ENCODE measurements at regions not wholly inside any gene's neighbourhood (a gene's known extent, or its start where the extent isn't known, plus 50 kb on each side); places are given as distances from the start of the nearest gene placed in this dataset.
"Not testable (repeated sequence)": the region's sequence is repeated elsewhere in the genome, so short reads cannot be mapped to it uniquely, and the experiment has no call there.

DNA sequence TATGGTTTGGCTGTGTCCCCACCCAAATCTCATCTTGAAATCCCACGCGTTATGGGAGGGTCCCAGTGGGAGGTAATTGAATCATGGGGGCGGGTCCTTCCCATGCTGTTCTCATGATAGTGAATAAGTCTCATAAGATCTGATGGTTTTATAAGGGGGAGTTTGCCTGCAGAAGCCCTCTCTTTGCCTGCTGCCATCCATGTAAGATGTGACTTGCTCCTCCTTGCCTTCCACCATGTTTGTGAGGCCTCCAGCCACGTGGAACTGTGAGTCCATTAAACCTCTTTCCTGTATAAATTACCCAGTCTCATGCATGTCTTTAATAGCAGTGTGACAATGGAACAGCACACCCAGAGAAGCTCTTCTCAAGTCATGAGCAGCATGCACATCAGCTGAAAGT is 119.1 kb upstream of the CARD11 start:
- DNase-seq = not testable (repeated sequence)

DNA sequence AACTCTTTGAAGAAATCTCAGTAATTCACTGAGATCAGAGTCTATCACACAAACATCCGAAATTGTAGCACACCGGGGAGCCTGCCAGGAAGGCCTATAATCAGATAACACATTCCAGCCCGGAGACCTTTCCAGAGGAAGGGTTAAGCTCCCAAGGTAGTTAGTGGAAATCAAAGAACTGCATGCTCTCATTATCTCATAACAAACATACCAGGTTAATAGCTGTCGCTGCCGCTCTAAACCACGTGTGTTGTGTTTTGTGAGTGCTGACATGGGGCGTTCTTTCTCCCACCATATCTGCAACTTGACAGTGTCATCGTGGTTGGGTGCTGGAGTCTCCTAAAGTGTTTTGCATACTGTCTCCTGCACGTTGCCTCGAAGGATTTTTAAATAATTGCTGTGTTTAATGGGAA is 120.7 kb upstream of the CARD11 start:
- DNase-seq = no peak

GRCh38 chr7:3165681-3166580 is 122.3 kb upstream of the CARD11 start:
- no peak for DNase-seq

- DNase-seq = no peak
Observed at GRCh38 chr7:3167551-3167950, 123.9 kb upstream of the CARD11 start.

DNA sequence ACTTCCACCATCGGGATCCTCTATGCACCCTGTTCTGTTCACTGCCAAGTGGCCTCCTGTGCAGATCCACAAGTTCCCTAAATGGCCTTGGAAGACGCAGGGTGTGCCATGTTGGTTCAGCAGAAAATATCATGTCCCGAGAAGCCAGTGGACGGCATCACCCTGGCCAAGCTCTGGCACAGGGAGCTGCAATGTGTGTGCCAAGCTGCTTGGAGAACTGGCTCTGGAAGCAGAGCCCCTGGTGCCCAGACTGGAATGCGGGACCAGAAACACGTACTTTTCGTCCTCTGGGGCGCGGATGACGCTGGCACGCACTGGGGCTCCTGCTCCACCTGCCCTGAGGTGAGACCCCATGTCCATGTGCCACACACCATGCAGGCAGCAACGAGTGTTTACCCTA is 124.7 kb upstream of the CARD11 start:
- no peak for DNase-seq

- no peak for DNase-seq
Observed at GRCh38 chr7:3168869-3169268, 125.2 kb upstream of the CARD11 start.

DNA sequence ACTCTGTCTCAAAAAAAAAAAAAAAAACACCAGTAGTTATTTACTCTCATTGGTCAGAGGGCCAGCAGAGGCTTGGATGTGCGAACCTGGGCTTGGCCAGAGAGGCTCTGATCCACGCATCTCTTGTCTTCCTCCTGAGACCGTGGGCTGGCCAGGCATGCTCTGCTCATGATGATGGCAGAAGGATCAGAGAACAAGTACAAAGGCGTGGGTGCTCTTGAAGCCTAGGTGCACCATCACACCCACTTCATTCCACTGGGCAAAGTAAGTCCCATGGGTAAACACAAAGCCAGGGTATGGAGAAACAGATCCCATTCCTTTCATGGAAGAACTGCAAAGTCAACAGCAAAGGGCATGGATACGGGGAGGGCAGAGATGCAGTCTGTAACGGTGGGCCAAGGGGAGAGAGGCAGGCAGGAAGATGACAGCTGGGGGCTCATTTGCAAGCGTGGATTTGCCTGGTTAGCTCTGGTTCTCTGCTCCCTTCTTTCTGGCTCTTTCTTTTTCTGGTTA is 128.2 kb upstream of the SDK1 start:
- DNase-seq = no peak

DNA sequence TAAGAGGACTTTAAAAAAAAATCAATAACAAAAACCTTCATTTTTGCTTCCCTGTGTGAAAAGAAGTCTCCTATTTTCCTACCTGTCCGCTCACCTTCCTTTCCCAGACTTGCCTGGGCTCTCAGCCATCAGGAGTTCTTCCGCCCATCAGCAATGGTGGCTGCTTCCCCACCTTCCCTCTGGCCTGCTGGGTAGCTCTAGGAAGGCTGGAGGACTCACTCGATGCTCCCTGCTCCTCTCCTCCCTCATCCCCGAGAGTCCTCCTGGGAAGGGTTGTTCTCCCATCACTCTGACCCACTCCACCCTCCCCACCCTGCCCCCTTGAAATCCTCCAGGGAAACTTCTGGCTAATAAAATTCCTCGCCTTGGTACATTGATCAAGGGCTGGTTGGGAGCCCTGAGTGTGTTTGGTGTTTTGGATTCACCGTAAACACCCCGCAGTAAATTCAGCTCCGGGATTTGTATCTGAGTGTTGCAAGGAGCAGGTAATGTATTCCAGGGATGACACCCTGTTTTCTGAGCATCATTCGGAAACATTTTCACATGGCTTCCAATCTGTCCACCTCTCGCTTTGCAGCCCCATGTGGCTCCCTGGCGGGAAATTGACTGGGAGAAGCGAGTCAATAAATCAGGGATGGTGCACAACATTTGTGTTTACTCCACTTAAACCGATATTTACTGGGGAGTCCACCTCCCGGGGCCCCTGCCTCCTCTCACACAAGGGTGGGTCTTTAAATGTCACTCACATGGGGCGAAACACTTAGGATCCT is 126.4 kb upstream of the SDK1 start:
- DNase-seq = no peak

GRCh38 chr7:3175285-3175902 is 125.7 kb upstream of the SDK1 start:
- DNase-seq = no peak

GRCh38 chr7:3176112-3177000 is 124.7 kb upstream of the SDK1 start:
- no peak for DNase-seq

- no peak for DNase-seq
Observed at GRCh38 chr7:3177271-3177670, 123.8 kb upstream of the SDK1 start.

DNA sequence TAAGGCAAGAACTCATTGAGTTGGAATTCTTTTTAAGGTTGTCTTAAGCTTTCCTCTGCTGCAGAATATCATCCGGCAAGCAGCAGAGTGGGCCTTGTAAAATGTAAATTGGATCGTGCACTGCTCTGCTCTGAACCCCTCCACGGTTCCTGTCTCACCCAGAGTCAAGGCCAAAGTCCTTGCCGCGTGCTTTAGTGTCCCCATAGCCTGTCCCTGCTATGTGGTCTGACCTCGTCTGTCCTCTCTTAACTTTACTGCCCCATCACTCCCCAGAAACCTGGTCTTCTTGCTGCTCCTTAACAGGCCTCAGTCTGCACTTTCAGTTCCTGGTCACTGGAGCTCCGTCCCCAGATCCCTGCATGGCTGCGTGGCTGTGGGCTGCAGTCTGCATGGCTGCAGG is 121.6 kb upstream of the SDK1 start:
- no peak for DNase-seq

DNA sequence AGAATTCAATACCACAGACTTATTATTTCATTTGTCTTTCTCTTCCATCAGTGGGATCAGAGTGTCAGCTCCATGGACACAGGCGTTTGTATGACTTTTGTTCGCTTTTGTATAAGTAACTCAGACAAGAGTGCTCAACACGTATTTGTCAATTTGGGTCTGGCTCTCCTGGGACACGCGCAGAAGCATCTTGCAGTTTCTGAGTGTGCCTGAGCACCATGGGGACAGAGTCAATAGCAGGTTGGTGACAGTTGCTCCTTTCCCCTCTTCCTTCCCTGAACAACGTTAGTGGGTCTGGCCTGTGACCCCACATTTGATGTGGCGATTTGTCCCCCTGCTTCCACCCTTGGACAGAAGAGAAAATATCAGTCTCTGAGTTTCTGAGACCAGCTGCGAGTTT is 120.4 kb upstream of the SDK1 start:
- no peak for DNase-seq

DNA sequence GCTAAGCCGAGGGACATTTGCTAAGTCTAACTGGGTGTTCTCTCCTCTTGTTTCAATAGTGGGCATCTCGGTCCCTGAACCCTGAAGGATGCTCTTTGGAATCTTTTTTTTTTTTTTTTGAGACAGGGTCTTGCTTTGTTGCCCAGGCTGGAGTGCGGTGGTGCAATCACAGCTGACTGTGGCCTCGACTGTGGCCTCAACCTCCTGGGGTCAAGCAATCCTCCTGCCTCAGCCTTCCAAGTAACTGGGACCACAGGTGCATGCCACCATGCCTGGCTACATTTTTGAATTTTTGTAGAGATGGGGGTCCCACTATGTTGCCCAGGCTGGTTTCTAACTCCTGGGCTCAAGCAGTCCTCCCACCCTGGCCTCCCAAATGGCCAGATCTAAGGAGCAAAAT is 119.0 kb upstream of the SDK1 start:
- DNase-seq = not testable (repeated sequence)

GRCh38 chr7:3187444-3188040 is 113.5 kb upstream of the SDK1 start:
- DNase-seq = no peak

- no peak for DNase-seq
Observed at GRCh38 chr7:3188946-3189345, 112.1 kb upstream of the SDK1 start.

GRCh38 chr7:3191548-3191947 is 109.5 kb upstream of the SDK1 start:
- no peak for DNase-seq

DNA sequence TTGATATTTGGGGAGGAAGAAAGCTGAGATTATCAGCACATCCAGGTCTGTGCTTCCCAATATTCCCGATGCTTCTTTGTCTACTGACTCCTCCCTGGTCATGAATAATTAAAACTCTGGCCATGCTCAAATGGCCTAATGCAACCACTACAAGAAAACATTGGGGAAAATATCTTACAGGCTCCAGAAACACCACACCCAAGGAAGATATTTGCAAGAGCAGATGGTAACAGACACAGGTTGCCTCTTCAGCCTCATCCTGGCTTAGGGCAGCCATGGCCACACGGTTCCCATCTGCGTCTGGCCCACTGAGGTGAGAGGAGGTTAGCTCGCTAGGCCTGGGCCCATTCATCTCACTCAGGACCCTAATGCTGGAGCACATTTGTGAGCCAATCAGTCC is 108.4 kb upstream of the SDK1 start:
- no peak for DNase-seq

DNA sequence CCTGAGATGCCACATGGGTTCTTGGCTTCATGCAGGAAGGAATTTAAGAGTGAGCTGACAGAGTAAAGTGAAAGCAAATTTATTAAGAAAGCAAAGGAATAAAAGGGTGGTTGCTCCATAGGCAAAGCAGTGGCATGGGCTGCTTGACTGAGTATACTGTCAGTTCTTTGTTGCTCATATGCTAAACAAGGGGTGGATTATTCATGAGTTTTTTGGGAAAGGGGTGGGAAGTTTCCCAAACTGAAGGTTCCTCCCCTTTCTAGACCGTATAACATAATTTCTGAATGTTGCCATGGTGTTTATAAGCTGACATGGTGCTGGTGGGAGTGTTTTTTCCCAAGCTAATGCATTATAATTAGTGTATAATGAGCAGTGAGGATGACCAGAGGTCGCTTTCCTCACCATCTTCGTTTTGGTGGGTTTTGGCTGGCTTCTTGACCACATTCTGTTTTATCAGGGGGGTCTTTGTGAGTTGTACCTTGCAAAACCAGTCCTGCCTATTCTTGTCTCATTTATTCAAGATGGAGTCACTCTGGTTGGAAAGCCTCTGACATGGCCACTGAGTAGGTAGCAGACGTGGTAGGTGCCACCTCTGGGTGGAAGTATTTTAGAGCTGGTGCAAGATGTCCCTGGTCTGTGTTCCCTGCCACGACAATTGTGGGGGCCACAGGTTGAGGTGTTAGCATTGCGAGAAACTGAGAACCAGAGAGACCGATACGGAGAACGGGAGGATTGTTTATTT is 107.5 kb upstream of the SDK1 start:
- DNase-seq = no peak

DNA sequence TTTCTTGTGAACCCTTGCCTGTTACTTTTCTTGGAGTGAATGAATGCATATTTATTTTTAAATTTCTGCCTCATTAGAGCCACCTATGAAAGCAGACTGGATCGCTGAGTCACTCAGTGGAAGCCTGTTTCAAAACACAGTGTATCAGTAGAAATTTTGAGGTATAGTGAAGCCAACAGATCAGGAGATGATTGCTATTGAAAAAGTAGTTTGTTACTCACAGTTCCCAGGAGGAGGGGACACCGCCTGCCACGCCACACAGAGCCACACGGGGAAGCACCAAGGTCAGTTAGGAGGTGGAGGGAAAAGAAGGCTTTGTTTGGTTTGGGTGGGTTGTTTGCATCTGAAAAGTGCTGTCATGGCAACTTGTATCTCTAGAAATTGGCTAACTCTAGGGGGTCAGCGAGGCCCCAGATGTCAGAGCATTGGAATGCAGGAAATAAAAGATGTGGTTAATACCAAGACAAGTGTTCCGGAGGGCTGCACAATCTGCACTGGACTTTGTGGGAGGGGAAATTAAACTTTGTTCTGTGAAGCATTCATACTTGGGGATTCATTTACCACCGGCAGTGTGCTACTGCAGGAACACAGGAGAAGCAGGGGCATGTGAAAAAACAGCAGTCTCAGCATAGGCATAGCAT is 106.4 kb upstream of the SDK1 start:
- no peak for DNase-seq

DNA sequence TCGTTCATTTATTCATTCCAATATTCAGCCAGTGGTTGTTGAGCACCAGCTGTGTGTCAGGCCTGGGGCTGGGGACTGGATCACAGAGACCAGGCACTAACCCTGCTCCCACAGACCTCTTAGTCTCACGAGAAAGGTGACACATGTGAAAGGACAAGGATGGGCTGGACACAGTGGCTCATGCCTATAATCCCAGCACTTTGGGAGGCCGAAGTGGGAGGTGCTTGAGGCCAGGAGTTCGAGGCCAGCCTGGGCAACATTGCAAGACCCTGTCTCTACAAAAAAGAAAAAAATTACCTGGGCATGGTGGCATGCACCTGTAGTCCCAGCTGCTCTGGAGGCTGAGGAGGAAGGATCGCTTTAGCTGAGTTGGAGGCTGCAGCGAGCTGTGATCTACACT is 105.9 kb upstream of the SDK1 start:
- DNase-seq = no peak
